GM18505 (cell line): ENCODE measurements at regions not wholly inside any gene's neighbourhood (a gene's known extent, or its start where the extent isn't known, plus 50 kb on each side); places are given as distances from the start of the nearest gene placed in this dataset.

Experiments used
- ATAC-seq: cut with Tn5 transposase; IDR thresholded peaks from one replicate; pipeline ENCODE4 v1.9.1; 2021; ENCODE audit not compliant: unreplicated experiment
- POLR2A ChIP-seq: IDR thresholded peaks from 4 replicates; pipeline ENCODE4 v1.6.1; 2011; ENCODE audit warnings: borderline replicate concordance; ENCODE audit not compliant: insufficient read depth, insufficient read length; ENCODE audit errors: extremely low read depth

DNA sequence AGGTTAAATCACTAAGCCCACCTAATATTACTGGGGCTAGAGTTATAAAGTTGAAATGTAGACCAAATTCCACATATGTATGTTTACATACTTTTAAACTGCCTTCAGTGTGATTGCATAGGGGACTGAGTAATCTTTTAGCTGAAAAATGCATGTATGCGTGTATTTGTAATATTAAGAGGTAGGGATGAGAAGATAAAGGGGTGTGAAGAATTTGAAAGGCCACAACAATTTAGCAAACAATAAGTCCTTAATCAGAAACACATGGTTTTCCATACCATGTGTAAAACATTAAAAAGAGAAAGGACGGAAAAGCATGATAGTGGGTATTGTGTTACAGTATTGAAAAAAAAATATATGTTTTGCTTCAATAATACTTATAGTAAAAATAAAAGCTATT is 919.9 kb upstream of the FLRT2 start:
- no peak for TF ChIP-seq POLR2A
- ATAC-seq: no peak

DNA sequence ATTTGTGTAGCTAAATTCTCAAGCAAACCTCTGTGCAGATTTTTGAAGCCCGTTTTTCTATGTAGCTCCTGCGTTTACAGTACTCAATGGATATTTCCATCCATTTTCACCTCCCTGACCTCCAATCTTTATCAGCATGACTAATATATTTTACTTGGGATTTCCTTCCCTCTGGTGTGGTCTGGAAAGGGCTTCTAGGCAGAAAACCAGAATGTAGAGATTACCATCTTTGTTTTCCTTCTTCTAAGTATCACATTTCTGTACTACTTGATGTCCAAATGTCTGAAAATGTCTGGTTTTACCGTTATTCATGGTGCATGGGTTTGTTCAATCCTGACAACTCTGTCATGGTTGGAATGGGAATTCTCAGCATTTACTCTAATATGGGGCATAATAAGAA is 907.6 kb upstream of the FLRT2 start:
- no peak for TF ChIP-seq POLR2A
- no peak for ATAC-seq

DNA sequence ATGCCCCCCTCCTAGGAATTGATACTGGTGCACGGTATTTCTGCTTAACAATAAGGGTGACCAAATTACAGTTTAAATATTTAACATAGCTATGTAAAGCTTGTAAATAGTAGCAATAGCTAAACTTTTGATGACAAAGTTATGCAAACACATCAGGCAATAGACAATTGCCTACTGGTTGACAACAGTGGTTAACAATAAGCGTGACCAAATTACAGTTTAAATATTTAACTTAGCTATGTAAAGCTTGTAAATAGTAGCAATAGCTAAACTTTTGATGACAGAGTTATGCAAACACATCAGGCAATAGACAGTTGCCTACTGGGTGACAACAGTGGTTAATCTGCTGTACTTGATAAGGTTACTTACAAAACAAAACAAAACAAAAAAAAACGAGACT is 886.5 kb upstream of the FLRT2 start:
- no peak for ATAC-seq
- no peak for TF ChIP-seq POLR2A

DNA sequence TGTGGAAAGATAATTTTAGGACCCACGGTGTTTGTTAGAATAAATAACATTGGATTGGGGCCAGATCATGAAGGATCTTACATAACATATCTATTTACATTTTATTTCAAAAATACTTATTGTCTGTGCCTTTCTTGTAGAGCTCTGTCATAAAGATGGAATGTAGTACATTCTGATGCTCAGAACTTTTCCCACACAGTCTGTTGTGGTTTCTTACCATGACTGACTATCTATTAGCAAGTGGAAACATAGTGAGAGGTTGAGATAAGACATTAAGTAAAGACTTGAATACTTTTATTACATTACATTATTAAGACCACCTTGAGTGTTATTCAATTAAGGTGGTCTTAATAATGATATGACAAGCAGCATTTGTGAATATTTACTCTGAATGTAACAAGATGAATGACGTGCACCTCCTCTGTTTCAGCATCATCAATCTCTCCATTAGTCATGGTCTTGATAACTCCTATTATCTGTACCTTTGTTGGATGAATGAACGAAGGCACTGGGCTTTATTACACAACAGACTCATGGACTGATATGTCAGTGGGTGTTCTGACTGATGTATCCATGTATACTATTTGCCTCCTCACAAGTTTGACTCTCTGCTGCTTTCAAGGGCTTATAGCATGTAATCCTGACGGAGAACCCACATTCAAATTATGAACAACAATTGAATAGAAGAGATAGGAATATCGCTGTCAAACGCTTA is 883.0 kb upstream of the FLRT2 start:
- no peak for ATAC-seq
- no peak for TF ChIP-seq POLR2A

DNA sequence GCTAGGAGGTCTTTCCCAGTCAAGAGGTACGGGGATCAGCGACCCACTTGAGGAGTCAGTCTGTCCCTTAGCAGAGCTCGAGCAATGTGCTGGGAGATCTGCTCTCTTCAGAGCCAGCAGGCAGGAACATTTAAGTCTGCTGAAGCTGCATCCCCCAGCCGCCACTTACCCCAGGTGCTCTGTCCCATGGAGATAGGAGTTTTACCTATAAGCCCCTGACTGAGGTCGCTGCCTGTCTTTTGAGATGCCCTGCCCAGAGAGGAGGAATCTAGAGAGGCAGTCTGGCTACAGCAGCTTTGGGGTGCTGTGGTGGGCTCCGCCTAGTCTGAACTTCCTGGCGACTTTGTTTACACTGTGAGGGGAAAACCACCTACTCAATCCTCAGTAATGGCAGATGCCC is 874.9 kb upstream of the FLRT2 start:
- TF ChIP-seq POLR2A: no peak
- no peak for ATAC-seq

DNA sequence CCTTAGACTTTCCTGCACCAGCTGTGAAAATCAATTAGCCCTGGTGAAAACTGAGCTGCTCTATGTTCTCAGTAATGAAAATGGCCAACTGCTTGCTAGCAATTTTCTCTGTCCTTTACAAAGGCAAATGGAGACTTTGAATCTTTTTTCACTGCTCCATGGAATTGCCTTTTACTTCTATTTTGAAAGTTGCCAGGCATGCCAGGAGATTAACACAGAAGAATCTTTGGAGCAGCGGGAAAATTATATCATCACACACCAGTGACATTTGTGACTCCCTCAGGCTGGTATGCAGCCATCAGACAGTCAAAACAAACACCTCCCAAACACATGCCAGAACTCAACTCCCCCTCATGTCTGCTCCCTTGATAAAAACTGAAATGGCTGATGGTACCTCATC is 872.0 kb upstream of the FLRT2 start:
- no peak for ATAC-seq
- TF ChIP-seq POLR2A: no peak

DNA sequence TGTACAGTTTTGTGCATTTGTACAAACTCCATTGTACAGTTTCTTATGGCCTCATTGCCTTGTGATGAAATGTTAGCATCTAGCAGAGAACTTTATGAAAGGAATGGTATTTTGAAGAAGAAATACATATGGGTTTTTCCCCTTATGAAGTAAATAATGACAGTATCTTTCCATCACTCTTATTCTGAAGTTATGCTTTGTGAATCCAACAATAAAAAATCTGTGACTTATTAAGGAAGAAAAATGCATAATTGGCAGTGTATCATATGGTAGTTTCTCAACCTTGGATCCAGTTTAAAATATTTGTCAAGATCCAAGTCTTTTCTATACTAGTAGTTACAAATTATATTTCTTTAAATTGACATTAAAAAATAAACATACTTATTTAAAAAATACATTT is 859.1 kb upstream of the FLRT2 start:
- ATAC-seq: no peak
- no peak for TF ChIP-seq POLR2A

DNA sequence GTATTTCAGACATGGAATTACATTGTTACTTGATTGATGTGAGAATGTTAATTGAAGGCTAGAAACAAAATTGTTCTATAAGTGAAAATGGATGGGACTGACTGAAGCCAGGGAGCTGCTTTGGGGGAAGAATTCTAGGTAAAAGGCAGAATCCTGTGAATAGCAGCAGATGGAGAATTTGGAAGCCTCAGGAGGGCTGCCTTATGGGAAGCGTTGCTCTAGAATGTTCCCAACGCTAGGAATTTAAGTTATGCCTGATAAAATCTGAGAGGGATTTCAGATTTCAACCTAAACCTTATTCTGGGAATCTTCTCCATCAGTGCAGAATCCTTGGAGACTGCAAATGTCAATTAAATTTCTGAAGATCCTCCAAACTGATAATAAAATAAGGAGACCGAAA is 858.2 kb upstream of the FLRT2 start:
- no peak for ATAC-seq
- no peak for TF ChIP-seq POLR2A

DNA sequence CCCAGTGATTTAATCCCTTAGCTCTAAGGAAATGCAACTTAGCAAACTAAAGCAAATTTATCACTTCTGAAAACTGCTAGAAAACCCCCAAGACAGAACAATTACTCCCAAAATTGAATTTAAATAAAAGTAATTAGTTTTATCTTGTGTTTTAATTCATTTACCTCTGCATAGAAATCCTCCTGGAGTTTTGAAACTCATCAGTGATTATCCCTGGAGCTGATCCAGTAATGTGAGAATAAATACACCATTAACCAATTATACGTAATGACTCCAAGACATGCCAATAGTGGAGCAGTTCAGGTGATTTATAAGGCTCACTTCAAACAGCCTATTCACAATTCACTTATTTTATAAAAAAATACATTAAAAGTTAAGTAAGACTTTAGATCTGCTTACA is 855.3 kb upstream of the FLRT2 start:
- ATAC-seq: no peak
- TF ChIP-seq POLR2A: no peak

DNA sequence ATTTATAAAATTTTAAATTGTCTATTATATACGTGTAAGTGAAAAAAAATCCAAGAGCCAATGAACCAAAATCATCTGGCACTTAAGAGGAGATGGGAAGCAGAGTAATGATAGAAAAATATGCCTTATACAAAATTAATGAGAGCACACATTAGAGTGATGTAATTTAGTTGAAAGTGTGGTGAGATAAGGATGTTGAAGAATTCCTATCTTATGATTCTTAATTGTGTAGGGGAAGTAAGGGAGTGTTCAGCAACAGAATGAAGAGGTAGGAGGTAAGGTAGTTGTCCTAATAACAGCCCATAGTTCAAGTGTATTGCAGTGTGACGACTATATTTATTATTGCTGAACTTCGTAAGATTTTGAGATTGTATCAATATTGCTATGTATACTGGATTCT is 843.4 kb upstream of the FLRT2 start:
- TF ChIP-seq POLR2A: no peak
- no peak for ATAC-seq

DNA sequence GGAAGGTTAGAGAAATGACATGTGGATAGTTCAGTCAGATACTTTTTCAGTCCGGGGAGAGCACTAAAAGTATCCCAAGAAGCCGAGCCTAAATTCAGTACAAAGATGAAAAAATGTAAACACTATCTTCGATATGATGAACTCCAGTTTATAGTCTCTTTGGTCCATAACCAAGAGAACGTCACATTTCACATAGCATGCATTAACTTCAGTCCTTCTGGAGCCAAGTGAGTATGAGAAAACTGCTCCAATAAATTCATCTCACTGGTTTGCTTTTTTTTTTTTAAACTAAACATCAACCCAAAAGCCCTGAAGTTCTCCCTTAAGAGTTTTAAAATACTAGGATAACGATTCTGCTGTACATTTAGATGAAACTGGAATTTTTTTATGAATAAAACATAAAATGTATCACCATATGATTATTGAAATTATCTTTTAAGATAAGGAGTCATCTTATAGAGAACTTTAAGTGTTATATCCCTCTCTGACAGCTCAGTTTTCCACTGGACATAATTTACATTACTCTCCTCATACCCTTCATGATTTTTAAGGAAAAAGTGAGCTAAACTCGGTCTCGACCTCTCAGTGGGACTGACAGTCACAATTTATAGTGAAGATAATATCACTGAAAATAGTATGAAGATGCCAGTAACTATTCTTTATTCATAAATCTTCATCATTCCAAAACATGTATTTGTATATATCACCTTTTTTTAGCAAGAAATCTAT is 841.5 kb upstream of the FLRT2 start:
- ATAC-seq: no peak
- no peak for TF ChIP-seq POLR2A

DNA sequence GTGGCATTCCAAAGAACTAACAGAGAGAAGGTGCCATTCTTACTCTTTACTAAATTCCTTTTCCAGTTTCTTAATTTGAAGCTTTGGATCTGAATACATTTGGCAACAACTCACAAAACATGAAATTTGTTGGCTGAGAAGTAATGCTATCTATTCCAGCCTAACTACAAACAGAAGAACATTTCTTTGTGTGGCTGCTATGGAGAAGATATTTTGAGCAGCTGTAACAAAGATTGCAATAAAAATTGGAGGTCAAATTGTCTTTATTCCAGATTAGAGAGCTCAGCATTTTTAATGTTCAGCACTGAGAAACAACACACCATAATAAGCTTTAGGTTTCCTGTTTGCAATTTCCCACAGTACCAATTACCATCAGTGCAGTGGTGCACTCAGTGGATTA is 835.8 kb upstream of the FLRT2 start:
- no peak for ATAC-seq
- no peak for TF ChIP-seq POLR2A

DNA sequence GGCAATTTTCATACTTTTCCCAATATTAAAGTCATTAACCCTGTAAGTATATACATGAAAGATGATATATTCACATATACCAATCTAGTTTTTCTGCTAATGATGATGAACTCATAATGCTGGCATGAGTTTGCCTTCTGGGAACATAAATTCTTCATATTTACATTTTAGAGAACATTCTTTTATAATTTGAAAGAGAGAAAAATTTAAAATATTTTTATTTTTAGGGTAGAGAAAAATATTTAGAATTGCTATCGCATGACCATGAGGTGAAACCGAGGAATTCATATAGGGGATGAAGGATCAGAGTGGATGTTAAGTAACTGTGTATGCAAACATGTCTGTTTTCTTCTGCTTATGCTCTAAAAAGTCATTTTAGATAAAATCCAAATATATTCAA is 825.3 kb upstream of the FLRT2 start:
- ATAC-seq: no peak
- no peak for TF ChIP-seq POLR2A

DNA sequence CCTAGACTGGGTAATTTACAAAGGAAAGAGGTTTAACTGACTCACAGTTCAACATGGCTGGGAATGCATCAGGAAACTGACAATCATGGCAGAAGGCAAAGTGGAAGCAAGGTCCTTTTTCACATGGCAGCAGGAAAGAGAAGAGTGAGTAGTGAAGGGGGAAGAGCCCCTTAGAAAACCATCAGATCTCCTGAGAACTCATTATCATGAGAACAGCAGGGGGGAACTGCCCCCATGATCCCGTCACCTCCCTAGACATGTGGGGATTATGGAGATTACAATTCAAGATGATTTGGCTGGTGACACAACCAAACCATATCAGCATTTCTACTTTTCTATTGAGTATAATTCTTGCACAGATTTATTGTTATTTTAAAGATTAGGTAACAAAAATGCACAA is 822.1 kb upstream of the FLRT2 start:
- no peak for TF ChIP-seq POLR2A
- ATAC-seq: no peak
